Liver (tissue), 3 donors: ENCODE measurements at regions not wholly inside any gene's neighbourhood (a gene's known extent, or its start where the extent isn't known, plus 50 kb on each side); places are given as distances from the start of the nearest gene placed in this dataset.
"Not testable (repeated sequence)": the region's sequence is repeated elsewhere in the genome, so short reads cannot be mapped to it uniquely, and the experiment has no call there.

Experiments used
- EGR1 ChIP-seq, 2 donors: IDR thresholded peaks; 2 replicates each; pipeline ENCODE4 v1.6.1; 2016 to 2018; ENCODE audit warnings: antibody characterized with exemption in 2 of 2, low read depth in 2 of 2
- GABPA ChIP-seq, 2 donors: IDR thresholded peaks in 1 of 2; conservative IDR thresholded peaks in 1 of 2; 2 replicates each; pipeline ENCODE4 v1.6.1; 2016; ENCODE audit warnings: antibody characterized with exemption in 2 of 2, mild to moderate bottlenecking in 1 of 2, moderate library complexity in 1 of 2
- TAF1 ChIP-seq: conservative IDR thresholded peaks from 2 replicates; pipeline ENCODE4 v1.6.1; 2016; ENCODE audit warnings: antibody characterized with exemption, mild to moderate bottlenecking
- TF ChIP-seq, protein P1 (sequence below): fragments of 150-350 bp; IDR thresholded peaks from 2 replicates; pipeline ENCODE4 v1.5.1; 2017; ENCODE audit warnings: improper control_type of control experiment, low read depth, low read length; ENCODE audit not compliant: missing input control
- donor health status: healthy.
- donor health status: healthy.

GRCh38 chr7:146019041-146020004 lies 97.3 kb upstream of the CNTNAP2 start:
- TF ChIP-seq, protein P1, sequence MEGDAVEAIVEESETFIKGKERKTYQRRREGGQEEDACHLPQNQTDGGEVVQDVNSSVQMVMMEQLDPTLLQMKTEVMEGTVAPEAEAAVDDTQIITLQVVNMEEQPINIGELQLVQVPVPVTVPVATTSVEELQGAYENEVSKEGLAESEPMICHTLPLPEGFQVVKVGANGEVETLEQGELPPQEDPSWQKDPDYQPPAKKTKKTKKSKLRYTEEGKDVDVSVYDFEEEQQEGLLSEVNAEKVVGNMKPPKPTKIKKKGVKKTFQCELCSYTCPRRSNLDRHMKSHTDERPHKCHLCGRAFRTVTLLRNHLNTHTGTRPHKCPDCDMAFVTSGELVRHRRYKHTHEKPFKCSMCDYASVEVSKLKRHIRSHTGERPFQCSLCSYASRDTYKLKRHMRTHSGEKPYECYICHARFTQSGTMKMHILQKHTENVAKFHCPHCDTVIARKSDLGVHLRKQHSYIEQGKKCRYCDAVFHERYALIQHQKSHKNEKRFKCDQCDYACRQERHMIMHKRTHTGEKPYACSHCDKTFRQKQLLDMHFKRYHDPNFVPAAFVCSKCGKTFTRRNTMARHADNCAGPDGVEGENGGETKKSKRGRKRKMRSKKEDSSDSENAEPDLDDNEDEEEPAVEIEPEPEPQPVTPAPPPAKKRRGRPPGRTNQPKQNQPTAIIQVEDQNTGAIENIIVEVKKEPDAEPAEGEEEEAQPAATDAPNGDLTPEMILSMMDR: not testable (repeated sequence)
- not testable (repeated sequence) for TF ChIP-seq TAF1; GABPA (IDR thresholded peaks at IDR 0.05 in 1 of 2, conservative IDR thresholded peaks at IDR 0.05 in 1 of 2); EGR1 (IDR thresholded peaks at IDR 0.05; ENCODE audit: low read depth in 2 of 2)
